ENCODE measurements at regions not wholly inside any gene's neighbourhood (a gene's known extent, or its start where the extent isn't known, plus 50 kb on each side); places are given as distances from the start of the nearest gene placed in this dataset.

- TF ChIP-seq, protein P1, sequence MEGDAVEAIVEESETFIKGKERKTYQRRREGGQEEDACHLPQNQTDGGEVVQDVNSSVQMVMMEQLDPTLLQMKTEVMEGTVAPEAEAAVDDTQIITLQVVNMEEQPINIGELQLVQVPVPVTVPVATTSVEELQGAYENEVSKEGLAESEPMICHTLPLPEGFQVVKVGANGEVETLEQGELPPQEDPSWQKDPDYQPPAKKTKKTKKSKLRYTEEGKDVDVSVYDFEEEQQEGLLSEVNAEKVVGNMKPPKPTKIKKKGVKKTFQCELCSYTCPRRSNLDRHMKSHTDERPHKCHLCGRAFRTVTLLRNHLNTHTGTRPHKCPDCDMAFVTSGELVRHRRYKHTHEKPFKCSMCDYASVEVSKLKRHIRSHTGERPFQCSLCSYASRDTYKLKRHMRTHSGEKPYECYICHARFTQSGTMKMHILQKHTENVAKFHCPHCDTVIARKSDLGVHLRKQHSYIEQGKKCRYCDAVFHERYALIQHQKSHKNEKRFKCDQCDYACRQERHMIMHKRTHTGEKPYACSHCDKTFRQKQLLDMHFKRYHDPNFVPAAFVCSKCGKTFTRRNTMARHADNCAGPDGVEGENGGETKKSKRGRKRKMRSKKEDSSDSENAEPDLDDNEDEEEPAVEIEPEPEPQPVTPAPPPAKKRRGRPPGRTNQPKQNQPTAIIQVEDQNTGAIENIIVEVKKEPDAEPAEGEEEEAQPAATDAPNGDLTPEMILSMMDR (IDR thresholded peaks at IDR 0.05): no peak
- no peak for TF ChIP-seq GRHL2 (CRISPR knock-in tag; IDR thresholded peaks at IDR 0.05; ENCODE audit: insufficient replicate concordance, severe bottlenecking)
- no peak for TF ChIP-seq ZNF121 (CRISPR knock-in tag; IDR thresholded peaks at IDR 0.05)
- TF ChIP-seq TEAD1 (CRISPR knock-in tag; IDR thresholded peaks at IDR 0.05): no peak
- TF ChIP-seq KAT7 (CRISPR knock-in tag; IDR thresholded peaks at IDR 0.05; ENCODE audit: borderline replicate concordance): no peak
- TF ChIP-seq CREM (CRISPR knock-in tag; IDR thresholded peaks at IDR 0.05): no peak
- TF ChIP-seq, protein P2, sequence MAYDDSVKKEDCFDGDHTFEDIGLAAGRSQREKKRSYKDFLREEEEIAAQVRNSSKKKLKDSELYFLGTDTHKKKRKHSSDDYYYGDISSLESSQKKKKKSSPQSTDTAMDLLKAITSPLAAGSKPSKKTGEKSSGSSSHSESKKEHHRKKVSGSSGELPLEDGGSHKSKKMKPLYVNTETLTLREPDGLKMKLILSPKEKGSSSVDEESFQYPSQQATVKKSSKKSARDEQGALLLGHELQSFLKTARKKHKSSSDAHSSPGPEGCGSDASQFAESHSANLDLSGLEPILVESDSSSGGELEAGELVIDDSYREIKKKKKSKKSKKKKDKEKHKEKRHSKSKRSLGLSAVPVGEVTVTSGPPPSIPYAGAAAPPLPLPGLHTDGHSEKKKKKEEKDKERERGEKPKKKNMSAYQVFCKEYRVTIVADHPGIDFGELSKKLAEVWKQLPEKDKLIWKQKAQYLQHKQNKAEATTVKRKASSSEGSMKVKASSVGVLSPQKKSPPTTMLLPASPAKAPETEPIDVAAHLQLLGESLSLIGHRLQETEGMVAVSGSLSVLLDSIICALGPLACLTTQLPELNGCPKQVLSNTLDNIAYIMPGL (CRISPR knock-in tag; IDR thresholded peaks at IDR 0.05): no peak
- TF ChIP-seq NFYB (CRISPR knock-in tag; conservative IDR thresholded peaks at IDR 0.05; ENCODE audit: low read depth): no peak
Measured at GRCh38 chr12:19659501-19659900, 220.2 kb downstream of the AEBP2 start.
